ENCODE measurements at regions not wholly inside any gene's neighbourhood (a gene's known extent, or its start where the extent isn't known, plus 50 kb on each side); places are given as distances from the start of the nearest gene placed in this dataset.

GRCh38 chr2:156955701-156956100 lies 301.8 kb upstream of the GALNT5 start:
- no peak for DNase-seq (ENCODE audit: low read depth)
- no peak overlapping the region for H3K4me3 ChIP-seq (ENCODE audit: low read depth, low read length)
- TF ChIP-seq, protein P1, sequence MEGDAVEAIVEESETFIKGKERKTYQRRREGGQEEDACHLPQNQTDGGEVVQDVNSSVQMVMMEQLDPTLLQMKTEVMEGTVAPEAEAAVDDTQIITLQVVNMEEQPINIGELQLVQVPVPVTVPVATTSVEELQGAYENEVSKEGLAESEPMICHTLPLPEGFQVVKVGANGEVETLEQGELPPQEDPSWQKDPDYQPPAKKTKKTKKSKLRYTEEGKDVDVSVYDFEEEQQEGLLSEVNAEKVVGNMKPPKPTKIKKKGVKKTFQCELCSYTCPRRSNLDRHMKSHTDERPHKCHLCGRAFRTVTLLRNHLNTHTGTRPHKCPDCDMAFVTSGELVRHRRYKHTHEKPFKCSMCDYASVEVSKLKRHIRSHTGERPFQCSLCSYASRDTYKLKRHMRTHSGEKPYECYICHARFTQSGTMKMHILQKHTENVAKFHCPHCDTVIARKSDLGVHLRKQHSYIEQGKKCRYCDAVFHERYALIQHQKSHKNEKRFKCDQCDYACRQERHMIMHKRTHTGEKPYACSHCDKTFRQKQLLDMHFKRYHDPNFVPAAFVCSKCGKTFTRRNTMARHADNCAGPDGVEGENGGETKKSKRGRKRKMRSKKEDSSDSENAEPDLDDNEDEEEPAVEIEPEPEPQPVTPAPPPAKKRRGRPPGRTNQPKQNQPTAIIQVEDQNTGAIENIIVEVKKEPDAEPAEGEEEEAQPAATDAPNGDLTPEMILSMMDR (IDR thresholded peaks at IDR 0.05; ENCODE audit: insufficient read depth, low read length), result no peak

DNA sequence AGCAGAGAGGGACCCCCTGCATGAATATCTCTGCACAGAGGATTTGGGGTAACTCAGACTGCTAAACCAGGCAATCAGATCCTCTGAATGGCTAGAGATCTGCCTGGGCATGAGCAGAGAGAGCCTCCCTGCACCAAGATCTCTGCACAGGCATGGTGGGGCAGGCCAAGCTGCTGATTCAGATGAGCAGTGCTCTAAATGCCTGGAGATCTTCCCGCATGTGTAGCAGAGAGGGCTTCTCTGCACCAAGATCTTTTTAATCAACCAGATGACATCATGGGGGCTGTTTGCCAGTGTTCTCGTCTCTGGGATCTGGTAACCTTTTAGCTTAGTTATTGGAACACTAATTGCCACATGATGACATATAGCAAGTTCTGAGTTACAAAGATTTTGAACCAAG lies 301.3 kb upstream of the GALNT5 start:
- H3K4me3 ChIP-seq (ENCODE audit: low read depth, low read length), result no peak overlapping the region
- DNase-seq (ENCODE audit: low read depth), result no peak
- TF ChIP-seq, protein P1 (IDR thresholded peaks at IDR 0.05; ENCODE audit: insufficient read depth, low read length), result no peak

DNA sequence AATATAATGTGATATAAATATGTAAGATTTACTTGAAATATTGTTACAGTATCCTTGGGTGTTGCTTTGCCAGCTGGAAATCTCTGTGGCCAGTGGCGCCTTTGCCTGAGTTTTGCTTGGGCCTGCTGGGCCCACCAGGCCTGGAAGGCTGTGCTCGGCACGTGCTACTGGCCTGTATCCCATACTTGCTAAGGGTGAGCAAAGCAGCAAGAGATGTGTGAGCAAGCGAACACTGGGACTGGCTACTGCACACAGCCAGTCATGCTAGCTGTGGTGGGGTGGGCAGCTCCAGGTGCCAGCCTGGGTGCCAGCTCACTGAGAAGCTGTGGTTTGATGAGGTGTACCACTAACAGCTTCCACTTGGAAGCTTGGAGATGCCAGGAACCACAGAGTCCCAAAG lies 299.1 kb upstream of the GALNT5 start:
- TF ChIP-seq, protein P1 (IDR thresholded peaks at IDR 0.05; ENCODE audit: insufficient read depth, low read length), result no peak
- DNase-seq (ENCODE audit: low read depth), result no peak
- no peak overlapping the region for H3K4me3 ChIP-seq (ENCODE audit: low read depth, low read length)

DNA sequence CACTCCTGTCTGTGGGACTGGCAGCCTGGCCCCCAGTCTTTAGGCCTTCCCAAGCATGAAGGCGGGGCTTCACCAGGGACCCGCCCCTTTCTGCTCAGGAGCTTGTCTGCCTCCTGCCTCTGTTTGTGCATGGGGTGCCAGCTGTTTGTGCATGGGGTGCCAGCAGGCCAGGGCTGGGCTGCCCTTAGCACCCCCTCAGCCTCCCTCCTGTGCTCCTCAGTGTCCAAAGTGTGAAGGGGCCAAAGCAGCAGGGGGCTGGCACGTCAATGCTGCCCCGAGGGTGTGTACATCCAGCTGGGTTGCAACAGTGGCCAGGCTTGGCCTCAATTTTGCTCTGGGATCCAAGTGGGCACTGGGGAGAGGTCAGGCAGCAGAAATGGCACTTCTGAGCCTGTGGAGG lies 298.0 kb upstream of the GALNT5 start:
- DNase-seq (ENCODE audit: low read depth), result no peak
- TF ChIP-seq, protein P1 (IDR thresholded peaks at IDR 0.05; ENCODE audit: insufficient read depth, low read length), result no peak
- H3K4me3 ChIP-seq (ENCODE audit: low read depth, low read length), result no peak overlapping the region

DNA sequence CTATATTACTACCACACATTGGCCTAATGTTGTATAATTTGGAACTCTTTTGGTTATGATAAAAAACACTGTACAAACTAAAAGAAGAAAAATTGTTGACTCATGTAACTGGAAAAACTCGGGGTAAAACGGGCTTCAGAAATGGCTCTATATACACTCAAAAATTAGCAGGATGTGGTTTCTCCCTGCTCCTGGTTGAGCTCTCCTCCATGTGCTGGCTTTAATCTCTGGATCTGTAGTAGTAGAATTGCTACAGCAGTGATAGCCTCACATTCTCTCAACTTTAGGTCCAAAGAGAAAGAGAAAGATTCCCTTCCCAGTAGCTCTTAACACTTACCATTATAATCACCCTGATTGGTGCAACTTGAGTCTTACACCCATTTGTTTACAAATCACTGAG lies 274.9 kb upstream of the GALNT5 start:
- H3K4me3 ChIP-seq (ENCODE audit: low read depth, low read length), result no peak overlapping the region
- no peak for DNase-seq (ENCODE audit: low read depth)
- TF ChIP-seq, protein P1 (IDR thresholded peaks at IDR 0.05; ENCODE audit: insufficient read depth, low read length), result no peak

- H3K4me3 ChIP-seq (ENCODE audit: low read depth, low read length), result no peak overlapping the region
- TF ChIP-seq, protein P1 (IDR thresholded peaks at IDR 0.05; ENCODE audit: insufficient read depth, low read length), result no peak
- DNase-seq (ENCODE audit: low read depth), result no peak
Observed at GRCh38 chr2:156986339-156986988, 271.0 kb upstream of the GALNT5 start.

DNA sequence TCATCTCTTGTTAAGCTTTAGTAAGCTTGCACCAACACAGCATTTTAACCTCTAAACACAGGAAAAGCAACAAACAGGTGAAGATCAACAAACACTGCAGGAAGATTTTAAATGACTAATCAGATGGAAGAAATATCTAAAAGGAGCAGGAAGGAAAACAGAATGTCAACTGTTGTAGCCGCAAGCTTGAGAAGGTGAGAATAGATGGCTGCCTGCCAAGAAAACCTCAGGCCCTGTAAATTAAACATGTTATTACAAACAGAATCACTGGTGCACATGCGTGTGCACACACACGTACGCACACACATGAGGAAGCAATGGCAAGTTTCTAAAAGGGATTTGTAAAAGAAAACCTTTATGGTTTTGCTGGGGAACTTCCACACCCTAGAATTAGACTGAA lies 257.8 kb upstream of the GALNT5 start:
- TF ChIP-seq, protein P1 (IDR thresholded peaks at IDR 0.05; ENCODE audit: insufficient read depth, low read length), result no peak
- H3K4me3 ChIP-seq (ENCODE audit: low read depth, low read length), result no peak overlapping the region
- DNase-seq (ENCODE audit: low read depth), result no peak

Data from fibroblast of the aortic adventitia (primary cell).